ENCODE measurements at regions not wholly inside any gene's neighbourhood (a gene's known extent, or its start where the extent isn't known, plus 50 kb on each side); places are given as distances from the start of the nearest gene placed in this dataset.

GRCh38 chr22:48539261-48539660 is 1288.4 kb downstream of the BRD1 start:
- Histone ChIP-seq H3K9me3 (ENCODE audit: low read depth, low read length) (no peaks in the 10 kb centered on the region), H3K27me3 (ENCODE audit: insufficient read depth, low read length) (no peaks in the 10 kb centered on the region), H3K4me3 (ENCODE audit: low read length) (no peak overlapping the region), H3K4me1 (ENCODE audit: insufficient read depth, low read length) (no peaks in the 10 kb centered on the region)

DNA sequence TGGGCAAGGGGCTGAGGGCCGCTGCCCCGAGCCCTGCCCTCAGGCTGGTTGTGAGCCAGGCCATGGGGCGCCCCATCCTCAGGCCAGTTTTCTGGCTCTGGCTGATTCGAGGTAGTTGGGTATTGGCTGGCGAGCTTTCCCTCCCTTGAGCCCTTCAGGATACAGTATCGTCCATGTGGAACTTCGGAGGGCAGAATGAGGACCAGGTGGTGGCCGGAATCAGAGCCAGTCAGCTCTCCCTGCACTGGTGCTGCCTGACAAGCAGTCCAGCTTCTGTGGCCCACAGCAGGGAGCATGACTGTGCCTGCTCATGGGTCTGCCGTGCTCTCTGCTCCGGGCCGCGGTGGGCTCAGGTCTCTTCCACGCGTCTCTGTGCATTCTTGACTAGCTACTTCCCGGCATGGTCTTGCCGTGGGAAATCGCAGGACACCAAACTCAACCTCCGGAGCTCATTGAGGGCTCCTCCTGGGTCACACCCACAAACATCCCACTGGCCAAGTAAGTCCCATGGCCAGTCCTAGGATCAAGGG is 1289.3 kb downstream of the BRD1 start:
- no peaks in the 10 kb centered on the region for H3K4me1 ChIP-seq (ENCODE audit: insufficient read depth, low read length)
- no peak overlapping the region for H3K4me3 ChIP-seq (ENCODE audit: low read length)
- no peaks in the 10 kb centered on the region for H3K9me3 ChIP-seq (ENCODE audit: low read depth, low read length)
- H3K27me3 ChIP-seq (ENCODE audit: insufficient read depth, low read length), result no peaks in the 10 kb centered on the region

DNA sequence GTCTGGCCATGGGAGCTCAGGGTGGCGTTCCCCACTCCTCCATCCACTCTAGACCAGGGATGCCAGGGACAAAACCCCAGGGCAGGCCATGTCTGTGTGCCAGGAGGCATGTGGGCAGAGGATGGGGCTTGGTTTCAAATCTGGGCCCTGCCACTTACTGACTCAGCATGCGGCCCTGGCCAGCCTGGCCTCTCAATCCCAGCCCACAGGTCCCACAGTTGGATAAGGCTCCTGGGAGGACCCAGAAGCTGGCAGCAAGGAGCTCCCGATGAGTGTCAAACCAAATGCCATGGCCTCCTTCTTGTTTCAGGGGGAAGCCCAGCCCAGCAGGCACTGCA is 1290.4 kb downstream of the BRD1 start:
- Histone ChIP-seq H3K4me3 (ENCODE audit: low read length) (no peak overlapping the region), H3K4me1 (ENCODE audit: insufficient read depth, low read length) (no peaks in the 10 kb centered on the region)

DNA sequence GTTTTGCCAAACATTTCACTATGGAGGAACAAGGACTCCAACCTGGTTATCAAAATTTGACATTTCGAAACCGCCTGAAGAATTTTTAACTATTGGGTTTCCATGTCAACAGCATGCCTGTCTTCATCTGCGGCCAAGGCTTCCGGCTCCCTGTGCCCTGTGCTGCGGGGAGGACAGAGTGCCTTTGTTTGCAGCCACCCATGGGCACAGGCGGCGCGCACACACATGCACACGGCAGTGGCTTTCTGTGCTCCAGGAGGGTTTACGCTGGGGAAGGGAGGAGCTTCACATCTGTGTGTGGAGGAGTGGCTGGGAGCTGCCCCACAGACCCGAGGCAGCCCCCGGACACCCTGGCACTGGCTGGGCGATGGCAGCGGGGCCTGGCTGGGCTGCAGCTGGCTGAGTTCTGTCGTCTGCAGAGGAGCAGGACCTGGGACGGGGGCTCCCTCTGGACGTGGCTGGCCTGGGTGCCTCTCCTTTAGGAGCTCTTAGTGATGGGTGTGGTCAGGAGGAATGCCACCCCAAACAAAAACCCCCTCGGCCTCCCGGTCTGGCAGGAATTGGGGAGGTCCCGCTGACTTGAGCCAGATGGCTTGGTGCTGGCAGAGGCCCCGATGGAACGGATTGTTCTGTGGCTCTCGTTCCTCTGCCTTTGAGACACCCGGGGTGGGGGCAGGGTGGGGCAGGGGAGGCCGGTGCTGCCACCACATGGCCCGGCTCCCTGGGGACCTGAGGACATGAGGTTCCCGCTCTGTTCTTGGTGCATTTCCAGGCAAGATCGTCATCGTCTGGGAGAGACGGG is 1290.9 kb downstream of the BRD1 start:
- no peaks in the 10 kb centered on the region for H3K9me3 ChIP-seq (ENCODE audit: low read depth, low read length)
- H3K4me3 ChIP-seq (ENCODE audit: low read length), result no peak overlapping the region
- H3K27me3 ChIP-seq (ENCODE audit: insufficient read depth, low read length), result no peaks in the 10 kb centered on the region
- no peaks in the 10 kb centered on the region for H3K4me1 ChIP-seq (ENCODE audit: insufficient read depth, low read length)

More for the DNA sequence above, 1290.4 kb downstream of the BRD1 start:
- Histone ChIP-seq H3K9me3 (ENCODE audit: low read depth, low read length) (no peaks in the 10 kb centered on the region), H3K27me3 (ENCODE audit: insufficient read depth, low read length) (no peaks in the 10 kb centered on the region)

- no peaks in the 10 kb centered on the region for H3K4me1 ChIP-seq (ENCODE audit: insufficient read depth, low read length)
Measured at GRCh38 chr22:48535868-48536540, 1291.7 kb downstream of the BRD1 start.

GRCh38 chr22:48534395-48534958 is 1293.2 kb downstream of the BRD1 start:
- Histone ChIP-seq H3K27me3 (ENCODE audit: insufficient read depth, low read length) (no peaks in the 10 kb centered on the region), H3K9me3 (ENCODE audit: low read depth, low read length) (no peaks in the 10 kb centered on the region), H3K4me3 (ENCODE audit: low read length) (no peak overlapping the region), H3K4me1 (ENCODE audit: insufficient read depth, low read length) (no peaks in the 10 kb centered on the region)

More at GRCh38 chr22:48535868-48536540, 1291.7 kb downstream of the BRD1 start:
- no peak overlapping the region for H3K4me3 ChIP-seq (ENCODE audit: low read length)
- H3K27me3 ChIP-seq (ENCODE audit: insufficient read depth, low read length), result no peaks in the 10 kb centered on the region
- no peaks in the 10 kb centered on the region for H3K9me3 ChIP-seq (ENCODE audit: low read depth, low read length)

GRCh38 chr22:48532986-48533385 is 1294.7 kb downstream of the BRD1 start:
- no peaks in the 10 kb centered on the region for H3K9me3 ChIP-seq (ENCODE audit: low read depth, low read length)
- no peaks in the 10 kb centered on the region for H3K4me1 ChIP-seq (ENCODE audit: insufficient read depth, low read length)
- no peak overlapping the region for H3K4me3 ChIP-seq (ENCODE audit: low read length)
- no peaks in the 10 kb centered on the region for H3K27me3 ChIP-seq (ENCODE audit: insufficient read depth, low read length)

- no peak overlapping the region for H3K4me3 ChIP-seq (ENCODE audit: low read length)
- H3K27me3 ChIP-seq (ENCODE audit: insufficient read depth, low read length), result no peaks in the 10 kb centered on the region
- no peaks in the 10 kb centered on the region for H3K4me1 ChIP-seq (ENCODE audit: insufficient read depth, low read length)
- H3K9me3 ChIP-seq (ENCODE audit: low read depth, low read length), result no peaks in the 10 kb centered on the region
Measured at GRCh38 chr22:48531761-48532435, 1295.8 kb downstream of the BRD1 start.

- Histone ChIP-seq H3K4me3 (ENCODE audit: low read length) (no peak overlapping the region), H3K4me1 (ENCODE audit: insufficient read depth, low read length) (no peaks in the 10 kb centered on the region), H3K27me3 (ENCODE audit: insufficient read depth, low read length) (no peaks in the 10 kb centered on the region), H3K9me3 (ENCODE audit: low read depth, low read length) (no peaks in the 10 kb centered on the region)
Measured at GRCh38 chr22:48531108-48531507, 1296.6 kb downstream of the BRD1 start.

DNA sequence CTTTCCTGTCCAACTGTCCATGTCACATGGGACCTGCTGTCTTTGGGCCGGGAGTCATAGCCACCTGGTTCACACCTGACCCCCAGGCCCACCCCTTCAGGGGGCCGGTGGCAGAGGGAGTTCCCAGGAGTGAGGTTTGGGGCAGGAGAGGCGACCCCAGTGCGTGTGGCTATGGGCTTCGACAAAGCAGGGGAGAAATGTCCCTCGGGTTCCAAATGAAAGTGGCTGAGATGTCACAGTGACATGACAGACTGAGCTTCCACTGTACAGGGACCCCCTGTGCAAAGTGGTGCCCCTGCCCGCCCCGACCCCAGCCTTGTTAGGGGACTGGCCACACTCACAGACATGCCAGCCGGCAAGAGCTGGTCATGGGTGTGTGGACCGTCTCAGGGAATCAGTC is 1297.0 kb downstream of the BRD1 start:
- H3K9me3 ChIP-seq (ENCODE audit: low read depth, low read length), result no peaks in the 10 kb centered on the region
- no peaks in the 10 kb centered on the region for H3K4me1 ChIP-seq (ENCODE audit: insufficient read depth, low read length)
- H3K4me3 ChIP-seq (ENCODE audit: low read length), result no peak overlapping the region
- H3K27me3 ChIP-seq (ENCODE audit: insufficient read depth, low read length), result no peaks in the 10 kb centered on the region

GRCh38 chr22:48528221-48528915 is 1299.3 kb downstream of the BRD1 start:
- H3K27me3 ChIP-seq (ENCODE audit: insufficient read depth, low read length), result no peaks in the 10 kb centered on the region
- no peaks in the 10 kb centered on the region for H3K9me3 ChIP-seq (ENCODE audit: low read depth, low read length)
- no peak overlapping the region for H3K4me3 ChIP-seq (ENCODE audit: low read length)
- H3K4me1 ChIP-seq (ENCODE audit: insufficient read depth, low read length), result no peaks in the 10 kb centered on the region

- Histone ChIP-seq H3K9me3 (ENCODE audit: low read depth, low read length) (no peaks in the 10 kb centered on the region), H3K4me1 (ENCODE audit: insufficient read depth, low read length) (no peaks in the 10 kb centered on the region), H3K27me3 (ENCODE audit: insufficient read depth, low read length) (no peaks in the 10 kb centered on the region), H3K4me3 (ENCODE audit: low read length) (no peak overlapping the region)
Measured at GRCh38 chr22:48523761-48524160, 1303.9 kb downstream of the BRD1 start.

- no peaks in the 10 kb centered on the region for H3K9me3 ChIP-seq (ENCODE audit: low read depth, low read length)
- no peak overlapping the region for H3K4me3 ChIP-seq (ENCODE audit: low read length)
- no peaks in the 10 kb centered on the region for H3K4me1 ChIP-seq (ENCODE audit: insufficient read depth, low read length)
- H3K27me3 ChIP-seq (ENCODE audit: insufficient read depth, low read length), result no peaks in the 10 kb centered on the region
Measured at GRCh38 chr22:48523091-48523490, 1304.6 kb downstream of the BRD1 start.

DNA sequence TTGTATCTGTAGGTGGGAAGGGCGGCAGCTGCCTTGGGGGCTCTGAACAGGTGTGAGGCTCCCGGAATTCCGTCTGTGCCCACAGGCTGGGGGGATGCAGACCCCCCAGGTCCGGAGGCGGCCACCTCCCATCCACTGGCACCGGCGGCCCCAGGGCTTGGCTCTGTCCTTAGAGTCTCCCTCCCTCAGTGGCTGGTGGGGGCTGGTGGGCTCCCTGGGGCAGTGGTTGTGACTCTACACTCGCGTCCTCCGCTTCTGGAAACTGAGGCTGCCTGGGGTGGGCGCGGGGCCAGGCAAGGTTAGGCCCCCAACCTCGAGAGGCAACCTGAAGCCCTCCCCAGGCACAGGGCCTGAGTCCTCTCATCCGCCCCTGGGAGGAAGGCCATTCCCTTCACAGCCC is 1305.4 kb downstream of the BRD1 start:
- no peaks in the 10 kb centered on the region for H3K4me1 ChIP-seq (ENCODE audit: insufficient read depth, low read length)
- no peaks in the 10 kb centered on the region for H3K27me3 ChIP-seq (ENCODE audit: insufficient read depth, low read length)
- H3K9me3 ChIP-seq (ENCODE audit: low read depth, low read length), result no peaks in the 10 kb centered on the region
- no peak overlapping the region for H3K4me3 ChIP-seq (ENCODE audit: low read length)

Data from mononuclear cell (primary cell).